Right lobe of liver (tissue), 6 donors: ENCODE measurements at regions not wholly inside any gene's neighbourhood (a gene's known extent, or its start where the extent isn't known, plus 50 kb on each side); places are given as distances from the start of the nearest gene placed in this dataset.

ENCODE experiments used
- ATAC-seq, 4 donors: fragments of 200-7000 bp; cut with Tn5 transposase; one replicate each; pipeline ENCODE4 v1.9.1; 2020; ENCODE audit warnings: mild to moderate bottlenecking in 4 of 4, moderate library complexity in 4 of 4
- DNase-seq, 3 donors: peaks; one replicate each; pipeline ENCODE4 v3.0.0-alpha.2; 2020
- H3K27ac ChIP-seq, 3 donors: fragments of 200-600 bp; one replicate each; pipeline ENCODE4 v1.8.0; 2022
- H3K27me3 ChIP-seq, 2 donors: fragments of 200-600 bp; one replicate each; pipeline ENCODE4 v1.8.0; 2022
- H3K36me3 ChIP-seq, 4 donors: fragments of 200-600 bp; sonication (generic) in 1 of 4; one replicate each; pipeline versions ENCODE4 v1.5.1 to v1.8.0; 2017 to 2022; ENCODE audit warnings: control low read depth in 1 of 4
- H3K4me1 ChIP-seq, 4 donors: fragments of 200-600 bp; sonication (generic) in 1 of 4; one replicate each; pipeline versions ENCODE4 v1.5.1 to v1.8.0; 2017 to 2022; ENCODE audit warnings: control low read depth in 1 of 4
- H3K4me3 ChIP-seq, 3 donors: fragments of 200-600 bp; one replicate each; pipeline ENCODE4 v1.8.0; 2022
- H3K9me3 ChIP-seq, 4 donors: fragments of 200-600 bp; sonication (generic) in 1 of 4; one replicate each; pipeline versions ENCODE4 v1.5.1 to v1.8.0; 2017 to 2022; ENCODE audit warnings: control low read depth in 1 of 4
- CTCF ChIP-seq, 4 donors: fragments of 200-600 bp in 3 of 4; fragments of 450-650 bp in 1 of 4; IDR thresholded peaks; one replicate each; pipeline versions ENCODE4 v1.5.1 to v1.8.0; 2016 to 2022; ENCODE audit warnings: antibody characterized with exemption in 4 of 4, mild to moderate bottlenecking in 2 of 4
- POLR2A ChIP-seq: fragments of 450-650 bp; IDR thresholded peaks from one replicate; pipeline ENCODE4 v1.6.1; 2017; ENCODE audit warnings: antibody characterized with exemption, mild to moderate bottlenecking
- WGBS: methylation state at CpG from one replicate; pipeline ENCODE4 v1.1.6; 2018; ENCODE audit warnings: low coverage, low lambda C conversion rate; ENCODE audit not compliant: insufficient coverage; ENCODE audit errors: missing lambda C conversion rate; 5-methylcytosine and 5-hydroxymethylcytosine counted together
- intact Hi-C, 2 donors: fragments of 100-400 bp; cut with DNase I; formaldehyde crosslinking; loops; one replicate each; pipeline versions ENCODE4 v1.11.2 to v1.14.1; 2022
- small RNA-seq, 2 experiments: library from RNA; depleted of rRNA; stranded (forward); fragments of <200 nt; gene quantifications; one replicate each; pipeline ENCODE3, GENCODE V24; 2016
- donor health status: DM: no; HTN: yes; CAD: no.
- donor health status: DM: no; HTN: no; CAD: no.
- donor health status: DM: no; HTN: no; CAD: no.
- donor health status: DM: no; HTN: yes; CAD: no.
- donor health status: DM: no; HTN: yes; CAD: no.

- WGBS = 67% methylated on average over 3 of the region's 3 CpGs
- DNase-seq (no peak), ATAC-seq (no peak)
- intact Hi-C loops = no loop called here
- Histone ChIP-seq H3K4me3 (no peak overlapping the region), H3K27ac (no peak overlapping the region), H3K4me1 (no peaks in the 10 kb centered on the region), H3K36me3 (no peaks in the 10 kb centered on the region), H3K9me3 (no peaks in the 10 kb centered on the region), H3K27me3 (no peaks in the 10 kb centered on the region)
- TF ChIP-seq CTCF (IDR thresholded peaks at IDR 0.05) = no peak
These were observed 61.3 kb upstream of the UGT8 start for GRCh38 chr4:114537352-114537751.

GRCh38 chr4:114538012-114538617 is 60.5 kb upstream of the UGT8 start:
- intact Hi-C loops = no loop called here
- H3K27me3 ChIP-seq = no peaks in the 10 kb centered on the region
- no peak overlapping the region for H3K27ac ChIP-seq
- no peak for DNase-seq
- no peaks in the 10 kb centered on the region for H3K4me1 ChIP-seq
- no peaks in the 10 kb centered on the region for H3K9me3 ChIP-seq
- ATAC-seq = no peak
- 60% methylated on average over 1 of the region's 5 CpGs for WGBS
- H3K36me3 ChIP-seq = no peaks in the 10 kb centered on the region
- no peak overlapping the region for H3K4me3 ChIP-seq
- no peak for TF ChIP-seq CTCF (IDR thresholded peaks at IDR 0.05)
- TF ChIP-seq POLR2A = no peak

GRCh38 chr4:114539985-114540384 is 58.6 kb upstream of the UGT8 start:
- Histone ChIP-seq H3K4me3 (no peak overlapping the region), H3K36me3 (no peaks in the 10 kb centered on the region), H3K9me3 (no peaks in the 10 kb centered on the region), H3K27ac (no peak overlapping the region), H3K4me1 (no peaks in the 10 kb centered on the region), H3K27me3 (no peaks in the 10 kb centered on the region)
- ATAC-seq (no peak), DNase-seq (no peak)
- TF ChIP-seq CTCF (IDR thresholded peaks at IDR 0.05) (no peak), POLR2A (no peak)
- intact Hi-C loops = no loop called here

GRCh38 chr4:114547340-114548134 is 51.1 kb upstream of the UGT8 start:
- Histone ChIP-seq H3K27me3 (no peaks in the 10 kb centered on the region), H3K4me3 (no peak overlapping the region), H3K27ac (no peak overlapping the region), H3K36me3 (no peaks in the 10 kb centered on the region), H3K4me1 (no peaks in the 10 kb centered on the region), H3K9me3 (no peaks in the 10 kb centered on the region)
- 51% methylated on average over 2 of the region's 2 CpGs for WGBS
- ATAC-seq = no peak
- DNase-seq = no peak
- intact Hi-C loops = no loop called here
- TF ChIP-seq CTCF (IDR thresholded peaks at IDR 0.05) (no peak), POLR2A (no peak)

Small RNA genes lying in the stretch of these regions (small RNA-seq; reads per million reads assigned to genes)
- 0 reads per million in 2 experiments for gene AC093815.1
